ENCODE measurements at regions not wholly inside any gene's neighbourhood (a gene's known extent, or its start where the extent isn't known, plus 50 kb on each side); places are given as distances from the start of the nearest gene placed in this dataset.

- Mint-ChIP-seq H3K4me1 (no peaks in the 10 kb centered on the region), H3K36me3 (peaks cover 0 to 11% (median 4%) of the 10 kb centered on the region in 3 donors), H3K9me3 (no peaks in the 10 kb centered on the region), H3K27me3 (ENCODE audit: low read depth in 3 of 3) (peaks cover 0 to 3% (median 0%) of the 10 kb centered on the region in 3 donors), H3K4me3 (no peak overlapping the region), H3K27ac (no peak overlapping the region)
- DNase-seq = no peak
Observed at GRCh38 chr4:14848229-14848628, 154.1 kb upstream of the CPEB2 start.

GRCh38 chr4:14850455-14851097 is 151.7 kb upstream of the CPEB2 start:
- no peak for DNase-seq
- H3K9me3 Mint-ChIP-seq = peaks cover 0 to 4% (median 0%) of the 10 kb centered on the region in 6 donors
- H3K4me3 Mint-ChIP-seq = no peak overlapping the region
- H3K27me3 Mint-ChIP-seq (ENCODE audit: low read depth in 3 of 3) = peaks cover 0 to 7% (median 0%) of the 10 kb centered on the region in 3 donors
- H3K4me1 Mint-ChIP-seq = no peaks in the 10 kb centered on the region
- H3K27ac Mint-ChIP-seq = no peak overlapping the region
- H3K36me3 Mint-ChIP-seq = peaks cover 3 to 14% (median 4%) of the 10 kb centered on the region in 3 donors

GRCh38 chr4:14853176-14853943 is 148.9 kb upstream of the CPEB2 start:
- Mint-ChIP-seq H3K4me1 (peaks cover 4% of the 10 kb centered on the region in 2 donors), H3K36me3 (peaks cover 4 to 20% (median 11%) of the 10 kb centered on the region in 3 donors), H3K27ac (no peak overlapping the region), H3K4me3 (no peak overlapping the region), H3K27me3 (ENCODE audit: low read depth in 3 of 3) (peaks cover 0 to 7% (median 0%) of the 10 kb centered on the region in 3 donors), H3K9me3 (peaks cover 0 to 4% (median 0%) of the 10 kb centered on the region in 6 donors)
- DNase-seq = no peak

GRCh38 chr4:14855719-14856061 is 146.6 kb upstream of the CPEB2 start:
- no peak for DNase-seq
- Mint-ChIP-seq H3K4me1 (peaks cover 4% of the 10 kb centered on the region in 2 donors), H3K9me3 (peaks cover 0 to 4% (median 0%) of the 10 kb centered on the region in 6 donors), H3K27me3 (ENCODE audit: low read depth in 3 of 3) (peaks cover 0 to 4% (median 0%) of the 10 kb centered on the region in 3 donors), H3K36me3 (peaks cover 4 to 17% (median 11%) of the 10 kb centered on the region in 3 donors), H3K4me3 (no peak overlapping the region), H3K27ac (no peak overlapping the region)

- H3K4me3 Mint-ChIP-seq = no peak overlapping the region
- H3K4me1 Mint-ChIP-seq = peaks cover 4% of the 10 kb centered on the region in 2 donors
- H3K27ac Mint-ChIP-seq = no peak overlapping the region
- DNase-seq = no peak
- H3K27me3 Mint-ChIP-seq (ENCODE audit: low read depth in 3 of 3) = peaks cover 0 to 4% (median 0%) of the 10 kb centered on the region in 3 donors
- H3K36me3 Mint-ChIP-seq = peaks cover 4 to 15% (median 11%) of the 10 kb centered on the region in 3 donors
- peaks cover 0 to 4% (median 0%) of the 10 kb centered on the region in 6 donors for H3K9me3 Mint-ChIP-seq
Observed at GRCh38 chr4:14856062-14856933, 146.0 kb upstream of the CPEB2 start.

- DNase-seq = no peak
- H3K27me3 Mint-ChIP-seq (ENCODE audit: low read depth in 3 of 3) = peaks cover 0 to 4% (median 0%) of the 10 kb centered on the region in 3 donors
- peaks cover 0 to 4% (median 0%) of the 10 kb centered on the region in 6 donors for H3K9me3 Mint-ChIP-seq
- peaks cover 4 to 15% (median 11%) of the 10 kb centered on the region in 3 donors for H3K36me3 Mint-ChIP-seq
- H3K4me3 Mint-ChIP-seq = no peak overlapping the region
- peaks cover 4% of the 10 kb centered on the region in 2 donors for H3K4me1 Mint-ChIP-seq
- no peak overlapping the region for H3K27ac Mint-ChIP-seq
Observed at GRCh38 chr4:14856934-14857235, 145.4 kb upstream of the CPEB2 start.

- H3K9me3 Mint-ChIP-seq = peaks cover 0 to 4% (median 0%) of the 10 kb centered on the region in 6 donors
- H3K36me3 Mint-ChIP-seq = peaks cover under 1 to 11% (median 11%) of the 10 kb centered on the region in 3 donors
- peaks cover 4% of the 10 kb centered on the region in 2 donors for H3K4me1 Mint-ChIP-seq
- H3K27me3 Mint-ChIP-seq (ENCODE audit: low read depth in 3 of 3) = peaks cover 0 to 4% (median 0%) of the 10 kb centered on the region in 3 donors
- no peak overlapping the region for H3K4me3 Mint-ChIP-seq
- H3K27ac Mint-ChIP-seq = no peak overlapping the region
- no peak for DNase-seq
Observed at GRCh38 chr4:14857475-14857874, 144.8 kb upstream of the CPEB2 start.

- Mint-ChIP-seq H3K27me3 (ENCODE audit: low read depth in 3 of 3) (peaks cover 0 to 4% (median 0%) of the 10 kb centered on the region in 3 donors), H3K27ac (no peak overlapping the region), H3K36me3 (peaks cover 0 to 11% (median 9%) of the 10 kb centered on the region in 3 donors), H3K9me3 (peaks cover 0 to 4% (median 0%) of the 10 kb centered on the region in 6 donors), H3K4me3 (no peak overlapping the region), H3K4me1 (peaks cover 4% of the 10 kb centered on the region in 2 donors)
- DNase-seq = no peak
Observed at GRCh38 chr4:14857981-14858380, 144.3 kb upstream of the CPEB2 start.

- no peaks in the 10 kb centered on the region for H3K4me1 Mint-ChIP-seq
- no peak overlapping the region for H3K4me3 Mint-ChIP-seq
- no peaks in the 10 kb centered on the region for H3K9me3 Mint-ChIP-seq
- peaks cover 0 to 9% (median 0%) of the 10 kb centered on the region in 3 donors for H3K36me3 Mint-ChIP-seq
- H3K27ac Mint-ChIP-seq = no peak overlapping the region
- DNase-seq = no peak
- H3K27me3 Mint-ChIP-seq (ENCODE audit: low read depth in 3 of 3) = no peaks in the 10 kb centered on the region
Observed at GRCh38 chr4:14862891-14863290, 139.4 kb upstream of the CPEB2 start.

GRCh38 chr4:14863418-14864364 is 138.6 kb upstream of the CPEB2 start:
- no peak for DNase-seq
- Mint-ChIP-seq H3K9me3 (no peaks in the 10 kb centered on the region), H3K4me3 (no peak overlapping the region), H3K27ac (no peak overlapping the region), H3K4me1 (no peaks in the 10 kb centered on the region), H3K36me3 (peaks cover 0 to 9% (median 0%) of the 10 kb centered on the region in 3 donors), H3K27me3 (ENCODE audit: low read depth in 3 of 3) (no peaks in the 10 kb centered on the region)

- Mint-ChIP-seq H3K4me3 (no peak overlapping the region), H3K27ac (no peak overlapping the region), H3K36me3 (peaks cover 0 to 9% (median 0%) of the 10 kb centered on the region in 3 donors), H3K27me3 (ENCODE audit: low read depth in 3 of 3) (no peaks in the 10 kb centered on the region), H3K4me1 (no peaks in the 10 kb centered on the region), H3K9me3 (no peaks in the 10 kb centered on the region)
- no peak for DNase-seq
Observed at GRCh38 chr4:14864365-14865030, 137.8 kb upstream of the CPEB2 start.

GRCh38 chr4:14865031-14865366 is 137.3 kb upstream of the CPEB2 start:
- no peaks in the 10 kb centered on the region for H3K27me3 Mint-ChIP-seq (ENCODE audit: low read depth in 3 of 3)
- H3K9me3 Mint-ChIP-seq = no peaks in the 10 kb centered on the region
- no peak for DNase-seq
- no peak overlapping the region for H3K27ac Mint-ChIP-seq
- no peaks in the 10 kb centered on the region for H3K4me1 Mint-ChIP-seq
- H3K4me3 Mint-ChIP-seq = no peak overlapping the region
- H3K36me3 Mint-ChIP-seq = peaks cover 0 to 9% (median 0%) of the 10 kb centered on the region in 3 donors

All from immature natural killer cell (primary cell).